Ascending aorta (tissue), 2 donors: ENCODE measurements at regions not wholly inside any gene's neighbourhood (a gene's known extent, or its start where the extent isn't known, plus 50 kb on each side); places are given as distances from the start of the nearest gene placed in this dataset.

Experiments
- DNase-seq, 2 donors: peaks; one replicate each; pipeline ENCODE4 v3.0.0-alpha.2; 2019; ENCODE audit warnings: low spot score in 2 of 2
- H3K27ac ChIP-seq, 2 donors: fragments of 200-600 bp; sonication (generic); one replicate each; pipeline ENCODE4 v1.5.1; 2016 to 2017; ENCODE audit warnings: mild to moderate bottlenecking in 1 of 2
- H3K27me3 ChIP-seq: fragments of 200-600 bp; sonication (generic); one replicate; pipeline ENCODE4 v1.5.1; 2017
- H3K36me3 ChIP-seq, 2 donors: fragments of 200-600 bp; sonication (generic); one replicate each; pipeline ENCODE4 v1.5.1; 2016
- H3K4me1 ChIP-seq, 2 donors: fragments of 200-600 bp; sonication (generic); one replicate each; pipeline ENCODE4 v1.5.1; 2016 to 2017; ENCODE audit warnings: mild to moderate bottlenecking in 1 of 2
- H3K4me3 ChIP-seq, 2 donors: fragments of 200-600 bp; sonication (generic); one replicate each; pipeline ENCODE4 v1.5.1; 2016 to 2017; ENCODE audit warnings: mild to moderate bottlenecking in 1 of 2
- H3K9me3 ChIP-seq, 2 donors: fragments of 200-600 bp; sonication (generic); one replicate each; pipeline ENCODE4 v1.5.1; 2016
- CTCF ChIP-seq, 3 experiments: fragments of 200-600 bp in 2 of 3; fragments of 450-650 bp in 1 of 3; sonication (generic) in 2 of 3; IDR thresholded peaks; one replicate each; pipeline ENCODE4 v1.5.1; 2016 to 2019; ENCODE audit warnings: antibody characterized with exemption in 3 of 3, mild to moderate bottlenecking in 1 of 3, moderate library complexity in 1 of 3
- intact Hi-C: fragments of 100-400 bp; cut with DNase I; formaldehyde crosslinking; loops from one replicate; pipeline ENCODE4 v1.15.1; 2023

- DNase-seq: no peak
- Histone ChIP-seq H3K4me3 (no peak overlapping the region), H3K36me3 (no peaks in the 10 kb centered on the region), H3K27ac (no peak overlapping the region), H3K4me1 (no peaks in the 10 kb centered on the region), H3K9me3 (no peaks in the 10 kb centered on the region), H3K27me3 (no peaks in the 10 kb centered on the region)
- TF ChIP-seq CTCF (IDR thresholded peaks at IDR 0.05): no peak
- intact Hi-C loops: loop anchor here (10.0 kb wide), 1 partner anchor 403 kb away; no protein-coding TSS in a partner anchor
These were observed 669.5 kb upstream of the MARCKS start for GRCh38 chr6:113187661-113188060.

DNA sequence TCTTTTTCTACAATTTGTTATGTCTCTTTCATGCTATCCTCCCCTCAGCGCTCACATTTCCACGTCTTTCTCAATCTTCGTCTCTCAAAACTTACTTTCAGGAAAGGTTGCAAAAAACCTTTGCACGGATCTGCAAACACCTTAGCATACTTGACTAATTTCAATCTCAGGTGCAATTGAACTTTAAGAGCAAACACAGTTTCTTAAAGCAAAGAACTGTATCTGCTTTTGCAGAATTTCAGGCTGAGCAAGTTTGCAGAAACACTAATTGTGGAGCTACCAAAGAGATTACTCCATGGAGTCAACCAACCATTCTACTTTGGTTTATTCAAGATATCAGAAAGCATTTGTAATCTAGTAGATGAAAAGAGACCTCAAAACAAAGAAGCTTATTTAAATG is 668.2 kb upstream of the MARCKS start:
- Histone ChIP-seq H3K27me3 (no peaks in the 10 kb centered on the region), H3K9me3 (no peaks in the 10 kb centered on the region), H3K4me1 (no peaks in the 10 kb centered on the region), H3K4me3 (no peak overlapping the region), H3K27ac (no peak overlapping the region), H3K36me3 (no peaks in the 10 kb centered on the region)
- intact Hi-C loops: loop anchor here (10.0 kb wide), 1 partner anchor 404 kb away; no protein-coding TSS in a partner anchor
- DNase-seq: no peak
- TF ChIP-seq CTCF (IDR thresholded peaks at IDR 0.05): no peak

DNA sequence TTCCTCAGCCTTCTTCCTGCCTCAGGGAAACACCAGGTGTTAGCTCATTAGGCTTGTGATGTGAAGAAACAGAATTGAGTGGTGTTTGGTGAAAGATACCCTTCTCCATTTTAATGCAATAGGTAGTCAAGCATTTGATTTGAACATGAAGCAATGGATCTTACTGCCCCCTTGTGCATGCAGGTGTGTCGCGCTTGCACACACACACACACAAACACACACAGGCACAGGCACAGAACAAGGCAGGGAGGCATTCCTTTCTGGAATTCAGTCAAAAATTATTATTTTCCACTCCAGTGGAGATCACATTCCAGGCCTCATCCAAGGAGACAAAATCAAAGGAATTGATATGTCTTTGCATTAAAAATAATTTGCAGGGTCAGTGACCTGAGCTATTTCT is 667.0 kb upstream of the MARCKS start:
- DNase-seq: no peak
- no peaks in the 10 kb centered on the region for H3K36me3 ChIP-seq

GRCh38 chr6:113194090-113194489 is 663.1 kb upstream of the MARCKS start:
- no peak for TF ChIP-seq CTCF (IDR thresholded peaks at IDR 0.05)
- intact Hi-C loops: no loop called here
- no peaks in the 10 kb centered on the region for H3K4me1 ChIP-seq
- H3K27ac ChIP-seq: no peak overlapping the region
- H3K27me3 ChIP-seq: no peaks in the 10 kb centered on the region
- H3K4me3 ChIP-seq: no peak overlapping the region
- H3K9me3 ChIP-seq: no peaks in the 10 kb centered on the region
- H3K36me3 ChIP-seq: no peaks in the 10 kb centered on the region
- no peak for DNase-seq

More for the DNA sequence above, 667.0 kb upstream of the MARCKS start:
- intact Hi-C loops: no loop called here
- no peaks in the 10 kb centered on the region for H3K4me1 ChIP-seq
- H3K9me3 ChIP-seq: no peaks in the 10 kb centered on the region
- no peak overlapping the region for H3K4me3 ChIP-seq
- H3K27me3 ChIP-seq: no peaks in the 10 kb centered on the region
- no peak for TF ChIP-seq CTCF (IDR thresholded peaks at IDR 0.05)
- H3K27ac ChIP-seq: no peak overlapping the region

DNA sequence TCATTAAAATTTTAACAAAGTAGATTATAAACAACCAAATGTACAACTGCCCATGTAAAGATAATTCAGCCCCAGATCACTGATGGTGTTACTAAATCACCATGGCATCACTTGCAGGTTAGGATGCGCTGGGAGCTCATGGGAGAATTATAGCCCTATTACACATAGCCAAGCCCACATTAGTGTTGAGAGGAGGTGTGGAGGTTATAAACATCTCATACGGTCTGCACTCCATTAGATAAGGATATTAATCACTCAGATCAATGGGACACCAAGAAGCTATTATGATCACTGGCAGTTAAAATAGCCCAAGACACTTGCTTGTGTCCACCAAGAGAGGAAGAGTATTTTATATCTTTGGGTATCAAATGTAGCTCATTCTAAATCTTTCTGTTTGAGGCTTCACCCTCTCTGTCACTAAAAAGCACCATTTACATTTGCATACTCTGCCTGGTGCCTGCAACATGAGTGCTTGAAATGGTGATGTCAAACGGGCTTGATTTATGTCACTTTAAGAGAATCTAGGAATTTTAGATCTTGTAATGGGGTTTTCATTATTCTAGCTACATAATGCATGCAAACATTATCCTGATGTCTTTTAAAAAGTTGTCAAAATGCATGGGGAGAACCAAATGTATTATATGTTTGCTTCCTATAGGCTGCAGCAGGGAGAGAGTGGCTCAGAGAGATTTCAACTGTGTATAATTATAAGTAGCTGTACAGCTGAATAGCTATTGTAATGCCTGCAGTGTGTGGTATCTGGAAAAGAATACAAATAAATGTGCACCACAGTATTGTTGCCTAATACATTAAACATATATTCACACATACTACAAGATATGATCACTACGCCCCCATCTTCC is 654.1 kb upstream of the MARCKS start:
- DNase-seq: no peak
- TF ChIP-seq CTCF (IDR thresholded peaks at IDR 0.05): no peak
- Histone ChIP-seq H3K4me1 (no peaks in the 10 kb centered on the region), H3K9me3 (no peaks in the 10 kb centered on the region), H3K27ac (no peak overlapping the region), H3K27me3 (no peaks in the 10 kb centered on the region), H3K4me3 (no peak overlapping the region), H3K36me3 (no peaks in the 10 kb centered on the region)
- intact Hi-C loops: no loop called here
